NCI-H1436 treated with DMSO at 0.1 percent for 48 hours (cell line): ENCODE measurements at regions not wholly inside any gene's neighbourhood (a gene's known extent, or its start where the extent isn't known, plus 50 kb on each side); places are given as distances from the start of the nearest gene placed in this dataset.

ENCODE experiments used
- DNase-seq: peaks from one replicate; lab custom pipeline; 2025; lab: John Stamatoyannopoulos, UW

DNA sequence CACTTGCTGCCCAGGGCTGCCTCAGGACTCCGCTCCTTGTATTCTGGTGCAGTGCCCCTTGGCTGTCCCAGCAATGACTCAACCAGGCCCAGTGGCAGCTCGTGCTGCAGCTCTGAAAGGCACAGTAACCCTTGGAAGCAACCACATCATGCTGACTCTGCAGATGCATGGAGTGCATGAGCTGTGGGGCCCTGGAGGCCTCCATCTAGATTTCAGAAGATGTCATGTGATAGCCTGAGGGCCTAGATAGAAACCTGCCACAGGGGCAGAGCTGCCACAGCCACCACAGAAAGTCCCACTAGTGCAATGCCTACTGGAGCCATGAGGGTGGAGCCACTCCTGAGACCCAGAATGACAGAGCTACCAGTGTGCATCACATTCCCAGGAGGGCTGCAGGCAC lies 117.1 kb upstream of the SMAD3 start:
- no peak for DNase-seq

DNA sequence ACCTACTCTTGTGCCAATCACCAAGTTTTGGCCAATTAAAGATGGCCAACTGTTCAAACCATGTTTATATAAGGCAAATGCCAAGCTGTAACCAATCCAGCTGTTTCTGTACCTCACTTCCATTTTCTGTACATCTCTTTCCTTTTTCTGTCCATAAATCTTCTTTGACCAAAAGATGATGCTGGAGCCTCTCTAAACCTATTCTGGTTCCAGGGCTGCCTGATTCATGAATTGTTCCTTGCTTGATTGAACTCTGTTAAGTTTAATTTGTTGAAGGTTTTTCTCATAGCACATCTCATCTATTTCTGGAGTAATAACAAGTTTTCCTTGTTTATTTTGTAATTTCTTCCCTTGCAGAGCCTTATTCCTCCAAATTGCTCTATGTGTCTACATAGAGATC lies 115.3 kb upstream of the SMAD3 start:
- DNase-seq, result no peak

DNA sequence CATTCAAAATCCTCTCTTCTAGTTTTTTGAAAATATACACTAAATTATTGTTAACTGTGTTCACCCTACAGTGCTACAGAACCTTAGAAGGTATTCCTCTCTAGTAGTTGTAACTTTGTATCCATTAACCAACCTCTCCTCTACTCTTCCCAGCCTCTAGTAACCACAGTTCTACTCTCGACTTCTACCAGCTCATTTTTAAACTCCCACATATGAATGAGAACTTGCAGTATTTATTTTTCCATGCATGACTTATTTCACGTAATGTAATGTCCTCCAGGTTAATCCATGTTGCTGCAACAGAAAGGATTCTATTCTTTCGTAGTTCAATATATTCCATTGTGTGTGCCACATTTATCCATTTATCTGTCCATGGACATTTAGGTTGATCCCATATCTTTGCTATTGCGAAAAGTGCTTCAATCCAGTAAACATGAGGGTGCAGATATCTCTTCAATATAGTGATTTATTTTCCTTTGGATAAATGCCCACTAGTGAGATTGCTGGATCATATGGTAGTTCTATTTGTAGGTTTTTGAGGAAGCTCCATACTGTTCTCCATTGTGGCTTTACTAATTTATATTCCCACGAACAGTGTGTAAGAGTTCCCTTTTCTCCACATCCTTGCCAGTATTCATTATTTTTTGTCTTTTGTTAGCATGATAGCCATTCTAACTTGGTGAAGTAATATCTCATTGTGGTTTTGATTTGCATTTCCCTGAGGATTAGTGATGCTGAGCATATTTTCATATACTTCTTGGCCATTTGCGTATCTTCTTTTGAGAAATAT lies 113.7 kb upstream of the SMAD3 start:
- no peak for DNase-seq

DNA sequence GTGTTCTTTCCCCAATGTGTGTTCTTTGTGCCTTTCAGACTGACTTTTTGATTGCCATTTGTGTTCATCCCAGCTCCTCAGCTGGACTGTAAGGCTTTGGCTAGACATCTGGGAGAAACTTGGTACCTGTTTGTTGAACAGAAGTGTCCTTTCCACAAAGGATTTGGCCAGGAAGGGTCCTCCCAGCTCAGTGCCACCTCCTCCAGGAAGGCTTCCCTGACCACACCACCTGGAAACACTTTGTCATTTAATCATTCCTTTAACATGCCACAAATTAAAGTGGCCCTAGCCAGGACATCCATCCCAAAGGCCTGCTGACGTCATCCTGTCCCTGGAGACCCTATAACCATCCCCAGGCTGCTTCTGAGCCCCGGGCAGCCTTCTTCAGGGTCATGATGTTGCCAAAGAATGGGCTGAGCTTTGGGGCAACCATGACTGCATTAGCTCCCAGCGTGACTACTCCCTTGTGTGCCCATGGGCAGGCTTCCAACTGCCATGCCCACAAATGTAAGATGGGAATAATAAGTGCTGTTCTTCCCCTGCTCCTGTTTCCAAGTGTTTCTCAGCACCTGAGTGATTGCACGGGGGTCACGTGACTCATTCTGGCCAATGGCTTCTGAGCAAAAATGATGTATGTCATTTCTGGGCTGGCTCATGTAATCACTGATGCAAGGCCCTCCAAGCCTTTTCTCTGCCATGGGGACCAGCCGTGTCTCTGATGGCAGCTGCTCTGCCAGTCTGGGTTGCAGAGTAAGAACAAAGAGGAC lies 112.5 kb upstream of the SMAD3 start:
- no peak for DNase-seq

DNA sequence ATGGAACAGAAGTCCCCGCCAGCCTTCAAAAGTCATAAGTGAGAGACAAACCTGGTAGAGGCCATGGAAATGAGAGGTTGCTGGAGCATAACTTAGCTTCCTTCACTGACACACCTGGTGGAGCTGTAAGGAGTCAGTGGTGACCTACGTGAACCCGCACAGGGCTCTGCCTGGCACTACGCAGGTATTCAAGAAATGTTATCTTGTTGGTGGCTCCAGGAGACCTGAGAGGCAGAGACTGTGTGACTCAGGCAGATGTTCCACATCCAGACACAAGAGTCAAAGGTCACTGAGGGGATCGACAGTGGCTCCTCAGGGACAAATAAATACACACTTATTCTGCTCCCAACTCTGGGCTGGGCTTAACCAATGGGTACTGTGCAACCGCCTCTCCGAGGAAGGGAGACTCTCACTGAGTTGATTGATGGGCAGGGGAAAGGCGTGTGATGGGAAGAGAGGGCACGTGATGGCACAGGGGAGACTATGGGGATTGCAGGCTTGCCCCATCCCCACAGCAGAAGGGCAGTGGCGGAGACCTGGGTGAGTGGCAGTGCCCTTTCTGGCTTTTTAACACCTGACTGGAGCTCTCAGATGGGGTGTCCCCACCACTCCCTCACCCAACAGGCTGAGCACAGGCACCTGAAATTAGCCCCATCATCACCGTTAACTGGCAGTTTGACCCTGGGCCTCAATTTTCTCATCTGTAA lies 111.7 kb upstream of the SMAD3 start:
- no peak for DNase-seq

DNA sequence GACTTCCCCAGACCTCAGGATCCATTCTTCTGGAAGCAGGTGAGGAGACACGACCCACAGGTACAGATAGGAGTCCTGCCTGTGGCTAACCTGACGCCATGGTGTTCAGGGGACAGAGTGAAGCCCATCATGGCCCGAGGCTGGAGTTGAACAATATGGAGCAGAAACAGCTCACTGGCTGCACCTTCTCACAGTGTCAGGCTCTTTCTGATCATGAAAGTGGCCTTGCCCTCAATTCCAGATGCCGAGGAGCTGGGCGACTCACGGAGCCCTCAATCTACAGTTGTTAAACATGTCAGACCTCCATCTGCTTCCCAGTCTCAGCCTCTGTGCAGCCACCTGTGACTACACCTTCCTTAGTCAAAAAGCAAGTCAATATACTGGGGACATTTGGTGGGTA lies 110.8 kb upstream of the SMAD3 start:
- DNase-seq, result no peak

DNA sequence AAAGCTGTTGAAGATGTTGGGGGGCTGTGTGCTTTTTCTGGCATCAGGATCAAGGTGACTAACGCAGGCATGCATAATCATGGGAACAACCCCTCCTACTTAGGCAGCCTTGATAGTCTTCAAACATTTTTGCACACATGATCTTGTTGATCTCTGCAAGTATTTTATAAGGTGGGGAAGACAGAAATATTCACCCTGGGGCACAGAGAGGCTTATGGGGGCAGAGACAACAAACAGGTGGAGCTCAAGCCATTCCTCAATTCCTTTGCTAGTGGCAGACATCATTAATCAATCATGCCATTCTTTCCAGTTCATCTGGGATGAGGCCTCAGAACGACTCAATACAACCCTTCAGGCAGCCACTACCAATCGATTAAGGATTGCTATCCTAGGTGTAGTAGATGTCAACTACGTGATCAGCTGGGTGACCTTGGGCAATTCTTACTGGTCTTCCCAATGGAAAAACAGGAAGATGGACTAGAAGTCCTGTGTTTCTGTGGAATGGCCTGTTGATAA lies 110.3 kb upstream of the SMAD3 start:
- DNase-seq, result no peak

DNA sequence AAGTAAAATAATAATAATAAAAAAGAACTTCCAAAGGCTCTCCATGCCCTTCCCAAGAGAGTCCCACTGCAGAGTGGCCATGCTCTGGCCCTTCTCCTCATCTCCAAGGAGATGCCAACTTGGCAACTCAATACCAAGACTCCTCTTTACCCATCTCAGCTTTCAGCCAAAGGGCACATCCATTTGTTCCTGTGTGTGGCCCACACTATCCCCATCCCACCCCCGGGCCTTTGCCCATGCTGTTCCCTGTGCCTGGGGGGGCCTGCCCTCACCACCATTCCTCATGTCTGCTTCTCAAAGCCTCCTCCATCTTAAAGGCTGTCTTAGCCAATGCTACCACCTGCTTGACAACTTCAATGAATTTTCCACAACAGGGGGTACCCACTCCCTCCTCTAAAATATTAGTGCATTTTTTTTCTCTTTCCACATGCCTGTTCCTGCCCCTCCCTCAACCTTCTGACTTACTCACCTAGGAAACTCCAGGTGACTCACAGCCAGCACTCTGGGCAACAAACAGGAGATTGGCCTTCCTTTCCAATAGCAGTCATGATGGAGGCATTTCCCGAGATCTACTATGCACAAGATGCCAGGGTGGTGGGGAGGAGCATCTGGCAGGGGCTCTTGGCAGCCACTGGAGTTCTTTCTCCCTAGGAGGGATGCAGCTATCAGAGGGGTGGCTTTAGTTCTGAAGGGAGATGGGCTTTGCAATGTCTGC lies 109.4 kb upstream of the SMAD3 start:
- DNase-seq, result no peak

DNA sequence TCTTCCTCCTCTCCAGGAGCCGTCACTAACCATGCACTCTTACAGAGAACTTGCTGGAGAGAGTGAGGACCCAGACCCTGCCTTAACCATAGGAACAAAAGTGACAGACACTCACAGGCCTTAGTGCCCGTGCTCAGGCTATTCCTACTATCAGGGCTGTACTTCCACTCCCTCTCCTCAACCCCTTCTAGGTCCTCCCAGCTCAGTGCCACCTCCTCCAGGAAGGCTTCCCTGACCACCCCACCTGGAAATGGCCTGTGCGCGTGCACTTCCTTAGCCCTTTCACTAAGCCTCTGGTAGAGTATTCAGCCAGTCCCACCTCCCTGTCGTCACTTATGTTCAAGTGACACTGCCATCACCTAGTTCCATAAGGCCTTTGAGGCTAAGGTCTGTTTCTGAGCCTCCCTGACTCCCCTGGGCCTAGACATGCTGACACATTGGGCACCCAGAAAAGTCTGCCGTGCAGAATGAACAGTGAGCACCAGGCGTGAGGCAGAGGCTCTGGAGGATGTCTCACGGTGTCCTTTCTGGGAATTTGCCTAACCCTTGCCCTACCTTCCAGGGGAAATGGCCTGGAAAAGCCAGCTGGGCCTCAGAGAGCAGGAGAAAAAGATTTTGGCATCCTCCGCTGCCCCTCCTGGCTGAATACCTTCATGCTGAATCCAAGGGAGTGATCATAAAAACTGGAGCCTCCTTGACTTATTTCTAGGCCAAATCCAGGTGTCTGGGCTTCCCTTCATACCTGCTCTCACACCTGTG lies 108.6 kb upstream of the SMAD3 start:
- no peak for DNase-seq

DNA sequence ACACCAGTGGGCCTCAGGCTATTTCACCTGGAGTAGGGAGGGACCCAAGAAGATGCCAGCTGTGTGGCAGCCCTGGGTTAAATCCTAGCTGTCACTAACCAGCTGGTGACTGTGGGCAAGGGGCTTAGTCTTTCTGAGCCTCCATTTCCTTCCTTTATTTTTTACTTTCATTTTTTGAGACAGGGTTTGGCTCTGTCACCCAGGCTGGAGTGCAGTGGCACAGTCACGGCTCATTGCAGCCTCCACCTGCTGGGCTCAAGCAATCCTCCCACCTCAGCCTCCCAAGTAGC lies 108.0 kb upstream of the SMAD3 start:
- DNase-seq, result no peak

DNA sequence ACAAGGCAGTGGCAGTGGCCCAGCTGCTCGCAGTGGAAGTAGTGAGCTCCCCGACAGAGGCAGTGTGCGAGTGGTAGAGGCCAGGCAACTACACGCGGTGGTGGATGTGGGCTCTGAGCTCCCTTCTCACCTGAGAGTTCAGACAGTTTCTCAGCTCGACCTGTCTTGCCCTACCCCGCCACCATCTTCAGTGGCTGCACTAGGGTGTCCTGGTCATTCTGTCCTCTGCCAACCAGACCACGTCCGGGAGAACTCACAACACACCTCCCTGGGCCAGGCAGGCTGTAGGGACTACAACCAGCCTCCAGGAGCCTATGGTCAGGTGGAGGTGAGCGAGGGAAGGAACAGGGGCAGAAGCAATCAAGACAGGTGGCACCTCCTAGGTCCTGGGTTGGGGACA lies 106.3 kb upstream of the SMAD3 start:
- no peak for DNase-seq

DNA sequence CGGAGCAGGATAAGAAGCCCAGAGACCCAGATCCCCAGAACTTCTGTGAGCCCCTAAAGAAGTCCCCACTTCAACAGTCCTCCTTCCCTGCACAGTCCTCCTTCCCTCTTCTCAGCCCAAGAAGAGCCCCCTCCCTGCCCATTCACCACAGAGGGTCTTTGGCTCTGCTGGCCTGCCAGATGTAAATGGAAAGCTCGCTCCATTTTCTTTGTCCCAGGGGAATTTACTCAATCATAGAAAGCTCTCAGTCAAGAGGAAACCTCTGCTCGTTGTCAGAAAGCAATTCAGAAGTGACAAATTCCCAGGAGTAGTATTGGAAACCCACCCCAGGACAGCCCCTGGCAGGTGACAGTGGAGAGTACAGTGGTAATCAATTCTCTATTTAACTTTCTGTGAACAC lies 105.5 kb upstream of the SMAD3 start:
- no peak for DNase-seq

DNA sequence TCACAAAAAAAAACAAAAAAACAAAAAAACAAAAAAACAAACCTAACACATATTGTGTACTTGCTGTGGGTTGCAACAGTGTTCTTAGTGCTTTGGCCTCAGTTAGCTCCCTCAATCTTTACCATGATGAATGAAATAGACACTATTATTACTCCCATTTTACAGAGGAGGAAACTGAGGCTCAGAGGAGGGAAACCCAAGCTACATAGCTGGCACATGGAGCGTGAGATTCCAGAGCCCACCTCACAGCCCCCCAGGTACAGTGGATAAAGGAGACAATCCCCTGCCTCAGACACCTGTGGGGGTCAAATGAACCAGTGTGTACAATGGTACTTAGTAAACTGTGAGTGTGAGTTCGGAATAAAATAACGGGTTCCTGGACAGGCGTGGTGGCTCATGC lies 104.9 kb upstream of the SMAD3 start:
- no peak for DNase-seq

DNA sequence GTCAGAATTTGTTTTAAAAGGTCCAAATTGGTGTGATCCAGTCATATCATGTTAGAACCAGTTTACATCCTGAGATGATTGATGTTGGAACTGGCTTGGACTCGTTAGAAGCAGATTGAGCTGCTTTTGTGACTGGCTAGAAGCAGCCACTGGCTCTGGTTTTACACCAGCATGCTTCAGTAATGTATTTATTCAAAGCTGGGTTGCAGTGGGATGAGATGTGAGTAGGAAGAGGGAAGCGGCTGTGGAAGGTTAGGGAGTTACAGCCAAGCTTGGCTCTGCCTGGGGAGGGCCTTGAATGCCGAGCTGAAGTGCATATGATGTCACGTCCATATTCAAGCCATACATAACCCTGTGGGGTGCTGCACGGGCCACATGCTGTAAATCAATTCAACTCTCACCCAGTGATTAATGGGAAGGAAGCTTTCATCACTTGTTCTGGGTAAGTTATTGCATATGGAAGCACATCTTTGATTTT lies 104.0 kb upstream of the SMAD3 start:
- no peak for DNase-seq

DNA sequence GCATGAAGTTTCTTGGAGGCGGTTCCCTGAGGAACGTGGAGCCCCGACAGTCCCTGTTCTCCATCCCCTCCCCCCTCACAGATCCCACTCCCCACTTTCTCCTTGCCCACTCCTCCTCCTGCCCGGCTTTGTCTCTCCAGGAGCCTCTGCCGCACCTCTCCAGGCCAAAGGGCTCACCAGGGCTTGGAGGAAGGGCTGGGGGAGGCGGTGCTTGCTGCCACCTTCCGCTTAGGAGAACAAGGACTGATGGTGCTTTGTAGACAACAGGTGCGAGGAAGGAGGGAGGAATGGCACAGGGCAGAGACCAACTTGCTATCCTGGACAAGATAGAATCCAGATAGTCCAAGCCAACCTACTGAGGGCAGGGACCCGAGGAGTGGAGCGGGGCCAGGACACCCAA lies 103.5 kb upstream of the SMAD3 start:
- no peak for DNase-seq

DNA sequence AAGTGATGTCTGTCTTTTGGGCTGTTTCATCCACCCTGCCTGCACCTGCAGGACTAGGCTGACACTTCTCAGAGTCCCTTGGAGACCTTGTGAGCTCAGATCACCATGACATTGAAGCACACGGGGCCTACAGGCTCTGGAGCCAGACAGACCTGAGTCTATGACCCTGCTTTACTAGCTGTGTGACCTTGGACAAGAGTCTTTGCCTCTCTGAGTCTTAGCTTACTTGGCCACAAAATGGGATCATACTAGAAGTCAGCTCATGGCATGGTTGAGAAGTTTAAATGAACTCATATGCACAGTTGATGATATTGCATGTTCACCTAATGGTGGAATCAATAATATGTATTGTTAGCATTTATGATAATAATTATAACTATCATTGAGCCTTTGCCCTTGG lies 102.9 kb upstream of the SMAD3 start:
- no peak for DNase-seq

DNA sequence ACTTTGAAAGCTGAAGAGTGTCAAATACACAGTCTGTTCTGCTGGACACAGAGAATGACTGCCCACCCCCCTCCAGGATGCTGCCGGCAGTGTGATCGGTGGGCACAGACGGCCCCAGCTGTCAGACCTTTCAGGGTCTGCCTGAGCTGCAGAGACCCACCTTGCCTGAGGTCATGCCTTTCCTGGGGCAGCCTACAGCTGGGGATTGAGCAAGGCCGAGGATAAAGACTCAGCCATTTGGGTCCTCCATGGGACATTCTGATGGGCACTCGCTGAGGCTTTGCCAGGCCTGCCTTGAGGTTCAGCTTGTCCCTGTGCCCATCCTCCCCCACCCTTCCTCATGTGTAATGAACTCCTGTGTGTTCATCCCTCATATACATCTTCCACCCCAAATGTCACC lies 102.3 kb upstream of the SMAD3 start:
- no peak for DNase-seq

DNA sequence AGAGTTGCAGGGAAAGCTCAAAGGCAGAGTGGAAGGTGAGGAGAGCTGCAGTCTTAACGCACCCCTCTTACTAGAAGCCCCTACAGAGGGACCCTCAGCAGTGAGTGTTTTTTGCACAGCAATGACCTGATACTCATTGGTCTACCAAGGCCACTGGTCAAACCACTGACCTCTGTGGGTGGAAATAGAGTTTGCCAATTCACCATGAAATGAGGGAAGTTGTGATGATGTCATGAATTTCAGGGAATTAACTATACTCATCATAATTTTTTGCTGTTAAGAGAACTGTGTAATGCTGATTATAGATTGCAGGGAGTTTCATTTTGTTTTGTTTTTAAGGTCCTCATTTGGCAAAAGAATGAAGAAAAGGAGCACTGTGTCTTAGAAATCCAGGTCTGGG lies 101.7 kb upstream of the SMAD3 start:
- no peak for DNase-seq

DNA sequence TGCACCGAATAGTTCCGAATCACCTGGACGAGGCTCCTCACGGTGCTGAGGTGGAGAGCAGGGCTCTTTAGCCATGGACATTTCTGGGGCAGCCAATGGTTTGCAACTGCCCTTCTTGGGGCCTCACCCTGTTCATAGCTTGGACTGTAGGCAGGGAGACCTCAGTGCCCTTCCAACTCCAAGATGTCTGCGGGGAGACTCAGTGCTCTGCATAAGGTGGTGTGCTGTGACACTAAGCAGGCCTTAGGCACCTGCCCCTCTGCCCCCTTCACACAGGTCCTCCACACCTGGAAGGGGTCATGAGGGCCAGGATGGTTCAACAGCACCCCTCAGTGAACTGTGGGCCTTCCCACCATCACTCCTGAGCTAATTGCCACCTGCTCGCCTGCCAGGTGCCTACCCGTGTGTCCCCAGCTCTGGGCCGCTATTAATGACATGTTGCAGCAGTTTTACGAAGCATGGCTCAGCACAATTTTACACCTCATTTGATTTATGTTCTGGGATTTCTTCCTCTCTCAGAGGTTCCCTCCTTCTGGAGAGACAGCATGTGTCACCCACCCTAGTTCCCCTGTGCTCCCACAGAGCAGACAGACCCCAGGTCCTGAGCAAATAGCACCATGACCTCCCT lies 101.2 kb upstream of the SMAD3 start:
- DNase-seq, result no peak

DNA sequence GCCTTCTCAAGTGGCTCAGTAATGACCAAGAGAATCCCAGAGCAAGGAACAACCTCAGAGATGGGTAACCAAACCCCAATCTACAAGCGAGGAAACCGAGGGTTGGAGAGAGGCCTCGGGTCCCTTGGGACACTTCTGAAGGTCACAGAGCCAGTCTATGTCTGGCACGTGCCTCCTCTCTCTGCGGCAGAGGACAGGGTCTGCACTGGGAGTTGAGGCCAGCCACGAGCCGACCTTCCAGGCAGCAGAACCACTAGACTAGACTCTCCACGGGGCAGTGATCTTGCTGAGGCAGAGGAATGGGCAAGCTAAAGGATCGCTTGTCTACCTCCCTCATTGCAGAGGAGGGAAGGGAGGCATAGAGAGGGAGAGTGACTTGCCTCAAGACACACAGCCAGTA lies 100.6 kb upstream of the SMAD3 start:
- no peak for DNase-seq
